ENCODE measurements at regions not wholly inside any gene's neighbourhood (a gene's known extent, or its start where the extent isn't known, plus 50 kb on each side); places are given as distances from the start of the nearest gene placed in this dataset.

- FAIRE-seq: no peak
These were observed 182.6 kb upstream of the C9orf72 start for GRCh38 chr9:27755846-27756245.

- no peak for FAIRE-seq
These were observed 183.1 kb upstream of the C9orf72 start for GRCh38 chr9:27756418-27756817.

GRCh38 chr9:27763831-27764230, 190.6 kb upstream of the C9orf72 start:
- no peak for FAIRE-seq

GRCh38 chr9:27765266-27766072, 192.2 kb upstream of the C9orf72 start:
- no peak for FAIRE-seq

GRCh38 chr9:27766073-27766835, 193.0 kb upstream of the C9orf72 start:
- FAIRE-seq: no peak

- FAIRE-seq: no peak
These were observed 195.5 kb upstream of the C9orf72 start for GRCh38 chr9:27768781-27769180.

- FAIRE-seq: no peak
These were observed 197.3 kb upstream of the C9orf72 start for GRCh38 chr9:27770541-27770940.

GRCh38 chr9:27771803-27772545, 198.7 kb upstream of the C9orf72 start:
- FAIRE-seq: no peak

- FAIRE-seq: no peak
These were observed 211.8 kb upstream of the C9orf72 start for GRCh38 chr9:27784847-27785713.

GRCh38 chr9:27785714-27786100, 212.4 kb upstream of the C9orf72 start:
- FAIRE-seq: no peak

GRCh38 chr9:27787891-27788290, 214.6 kb upstream of the C9orf72 start:
- no peak for FAIRE-seq

GRCh38 chr9:27791311-27791710, 218.0 kb upstream of the C9orf72 start:
- no peak for FAIRE-seq

- FAIRE-seq: no peak
These were observed 219.8 kb upstream of the C9orf72 start for GRCh38 chr9:27792971-27793689.

GRCh38 chr9:27799326-27799725, 226.0 kb upstream of the C9orf72 start:
- FAIRE-seq: no peak

- no peak for FAIRE-seq
These were observed 226.9 kb upstream of the C9orf72 start for GRCh38 chr9:27800159-27800558.

GRCh38 chr9:27800692-27801370, 227.6 kb upstream of the C9orf72 start:
- FAIRE-seq: no peak

- no peak for FAIRE-seq
These were observed 228.3 kb upstream of the C9orf72 start for GRCh38 chr9:27801545-27801944.

GRCh38 chr9:27802418-27802817, 229.1 kb upstream of the C9orf72 start:
- no peak for FAIRE-seq

GRCh38 chr9:27808864-27809263, 235.6 kb upstream of the C9orf72 start:
- FAIRE-seq: no peak

- FAIRE-seq: no peak
These were observed 244.5 kb upstream of the C9orf72 start for GRCh38 chr9:27817747-27818146.

- no peak for FAIRE-seq
These were observed 245.1 kb upstream of the C9orf72 start for GRCh38 chr9:27818348-27818747.

Data from islet of Langerhans (tissue), 1 donor.